ENCODE measurements at regions not wholly inside any gene's neighbourhood (a gene's known extent, or its start where the extent isn't known, plus 50 kb on each side); places are given as distances from the start of the nearest gene placed in this dataset.
"Not testable (repeated sequence)": the region's sequence is repeated elsewhere in the genome, so short reads cannot be mapped to it uniquely, and the experiment has no call there.

GRCh38 chr13:44312131-44312530 is 61.5 kb upstream of the SERP2 start:
- DNase-seq, result no peak

GRCh38 chr13:44312834-44313551 is 60.6 kb upstream of the SERP2 start:
- peak; percentile 93 for DNase-seq

GRCh38 chr13:44313674-44314073 is 60.0 kb upstream of the SERP2 start:
- DNase-seq, result peak; percentile 91

GRCh38 chr13:44314160-44314559 is 59.5 kb upstream of the SERP2 start:
- not testable (repeated sequence) for DNase-seq

GRCh38 chr13:44317752-44318151 is 55.9 kb upstream of the SERP2 start:
- peak; percentile 11 for DNase-seq

- DNase-seq, result peak; percentile 36
Observed at GRCh38 chr13:44318161-44318560, 55.5 kb upstream of the SERP2 start.

GRCh38 chr13:44320611-44321010 is 53.0 kb upstream of the SERP2 start:
- DNase-seq, result no peak

- no peak for DNase-seq
Observed at GRCh38 chr13:44321961-44322360, 51.7 kb upstream of the SERP2 start.

- no peak for DNase-seq
Observed at GRCh38 chr13:44322928-44323327, 50.7 kb upstream of the SERP2 start.

- DNase-seq, result no peak
Observed at GRCh38 chr13:44323754-44324153, 49.9 kb upstream of the SERP2 start.

Measured in EL (cell line).